ENCODE measurements at regions not wholly inside any gene's neighbourhood (a gene's known extent, or its start where the extent isn't known, plus 50 kb on each side); places are given as distances from the start of the nearest gene placed in this dataset.

- no peak overlapping the region for H3K9ac ChIP-seq (ENCODE audit: low read length in 3 of 3)
- peak overlapping the region in 1 of 2 donors; percentile 17 for H3K27ac ChIP-seq (ENCODE audit: low read depth in 2 of 2, low read length in 2 of 2)
- H3K9me3 ChIP-seq (ENCODE audit: control insufficient read depth in 2 of 3, insufficient read depth in 1 of 3, low read length in 3 of 3), result no peaks in the 10 kb centered on the region
- H3K4me3 ChIP-seq (ENCODE audit: low read length in 3 of 3), result no peak overlapping the region
- FAIRE-seq (no peak), DNase-seq (peak in 1 of 5 donors; percentile 40)
- peaks cover 6% of the 10 kb centered on the region for H3K27me3 ChIP-seq (ENCODE audit: control insufficient read depth, insufficient read depth, low read length)
- intact Hi-C loops (cut with DNase I), result no loop called here
- no peak for TF ChIP-seq CTCF (IDR thresholded peaks at IDR 0.05; ENCODE audit: borderline replicate concordance, extremely low read depth, insufficient read depth)
- peaks cover 0 to 7% (median 5%) of the 10 kb centered on the region in 3 donors for H3K4me1 ChIP-seq (ENCODE audit: control insufficient read depth in 2 of 3, insufficient read depth in 2 of 3, low read depth in 1 of 3, low read length in 3 of 3)
- H3K36me3 ChIP-seq (ENCODE audit: control insufficient read depth in 2 of 3, insufficient read depth in 3 of 3, low read length in 3 of 3), result no peaks in the 10 kb centered on the region
Measured at GRCh38 chrX:69107747-69108401, 57.4 kb downstream of the PJA1 start.

- H3K27ac ChIP-seq (ENCODE audit: low read depth in 2 of 2, low read length in 2 of 2), result peak overlapping the region in 1 of 2 donors; percentile 17
- intact Hi-C loops (cut with DNase I), result no loop called here
- H3K36me3 ChIP-seq (ENCODE audit: control insufficient read depth in 2 of 3, insufficient read depth in 3 of 3, low read length in 3 of 3), result no peaks in the 10 kb centered on the region
- DNase-seq, result peak in 4 of 5 donors; percentile 76 to 90 (median 81)
- H3K9ac ChIP-seq (ENCODE audit: low read length in 3 of 3), result no peak overlapping the region
- no peak overlapping the region for H3K4me3 ChIP-seq (ENCODE audit: low read length in 3 of 3)
- FAIRE-seq, result no peak
- peaks cover 6% of the 10 kb centered on the region for H3K27me3 ChIP-seq (ENCODE audit: control insufficient read depth, insufficient read depth, low read length)
- TF ChIP-seq CTCF (IDR thresholded peaks at IDR 0.05; ENCODE audit: borderline replicate concordance, extremely low read depth, insufficient read depth), result no peak
- no peaks in the 10 kb centered on the region for H3K9me3 ChIP-seq (ENCODE audit: control insufficient read depth in 2 of 3, insufficient read depth in 1 of 3, low read length in 3 of 3)
- peaks cover 0 to 7% (median 5%) of the 10 kb centered on the region in 3 donors for H3K4me1 ChIP-seq (ENCODE audit: control insufficient read depth in 2 of 3, insufficient read depth in 2 of 3, low read depth in 1 of 3, low read length in 3 of 3)
Measured at GRCh38 chrX:69107231-69107739, 58.0 kb downstream of the PJA1 start.

- H3K4me1 ChIP-seq (ENCODE audit: control insufficient read depth in 2 of 3, insufficient read depth in 2 of 3, low read depth in 1 of 3, low read length in 3 of 3), result peaks cover 0 to 7% (median 5%) of the 10 kb centered on the region in 3 donors
- TF ChIP-seq CTCF (IDR thresholded peaks at IDR 0.05; ENCODE audit: borderline replicate concordance, extremely low read depth, insufficient read depth), result no peak
- no peaks in the 10 kb centered on the region for H3K9me3 ChIP-seq (ENCODE audit: control insufficient read depth in 2 of 3, insufficient read depth in 1 of 3, low read length in 3 of 3)
- H3K36me3 ChIP-seq (ENCODE audit: control insufficient read depth in 2 of 3, insufficient read depth in 3 of 3, low read length in 3 of 3), result no peaks in the 10 kb centered on the region
- no peak overlapping the region for H3K27ac ChIP-seq (ENCODE audit: low read depth in 2 of 2, low read length in 2 of 2)
- no peak for FAIRE-seq
- H3K4me3 ChIP-seq (ENCODE audit: low read length in 3 of 3), result no peak overlapping the region
- H3K9ac ChIP-seq (ENCODE audit: low read length in 3 of 3), result no peak overlapping the region
- peak in 1 of 5 donors; percentile 35 for DNase-seq
- peaks cover 6% of the 10 kb centered on the region for H3K27me3 ChIP-seq (ENCODE audit: control insufficient read depth, insufficient read depth, low read length)
- intact Hi-C loops (cut with DNase I), result no loop called here
Measured at GRCh38 chrX:69104756-69105434, 60.4 kb downstream of the PJA1 start.
